HL-60 (cell line): ENCODE measurements at regions not wholly inside any gene's neighbourhood (a gene's known extent, or its start where the extent isn't known, plus 50 kb on each side); places are given as distances from the start of the nearest gene placed in this dataset.

Experiments
- GABPA ChIP-seq: IDR thresholded peaks from 2 replicates; pipeline ENCODE4 v1.6.1; 2012; ENCODE audit warnings: low read depth
- POLR2AphosphoS5 ChIP-seq: IDR thresholded peaks from 2 replicates; pipeline ENCODE4 v1.6.1; 2012; ENCODE audit warnings: low read depth
- SPI1 ChIP-seq: IDR thresholded peaks from 2 replicates; pipeline ENCODE4 v1.6.1; 2012; ENCODE audit warnings: low read depth, mild to moderate bottlenecking, borderline replicate concordance
- TF ChIP-seq, protein P1 (sequence below): IDR thresholded peaks from one replicate; pipeline ENCODE4 v1.5.1; 2011; ENCODE audit warnings: low read length, control low read depth, inconsistent platforms; ENCODE audit not compliant: insufficient read depth
- TF ChIP-seq, protein P2 (sequence below): IDR thresholded peaks from 2 replicates; pipeline ENCODE4 v1.6.1; 2012; ENCODE audit warnings: low read depth; ENCODE audit not compliant: insufficient replicate concordance

DNA sequence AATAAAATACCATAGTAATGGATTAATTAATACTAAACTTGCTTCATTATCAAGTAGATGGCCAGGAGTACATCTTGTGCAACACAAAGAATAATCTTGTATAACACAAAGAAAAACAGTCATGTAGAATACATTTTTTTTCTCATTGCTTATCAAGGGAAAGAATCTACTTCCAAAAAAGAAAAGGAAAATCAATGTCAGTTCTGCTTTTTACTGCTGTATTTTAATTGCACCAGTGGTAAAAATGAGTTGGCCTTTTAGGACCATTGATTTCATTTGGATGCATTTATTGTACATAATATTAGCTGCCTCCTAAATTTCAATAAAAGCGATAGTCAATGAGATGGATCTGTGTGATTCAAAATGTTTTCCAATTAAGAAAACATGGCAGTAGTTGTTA lies 96.9 kb upstream of the BTBD3 start:
- TF ChIP-seq GABPA (no peak), POLR2AphosphoS5 (no peak), SPI1 (peak; percentile 51)
- TF ChIP-seq, protein P1, sequence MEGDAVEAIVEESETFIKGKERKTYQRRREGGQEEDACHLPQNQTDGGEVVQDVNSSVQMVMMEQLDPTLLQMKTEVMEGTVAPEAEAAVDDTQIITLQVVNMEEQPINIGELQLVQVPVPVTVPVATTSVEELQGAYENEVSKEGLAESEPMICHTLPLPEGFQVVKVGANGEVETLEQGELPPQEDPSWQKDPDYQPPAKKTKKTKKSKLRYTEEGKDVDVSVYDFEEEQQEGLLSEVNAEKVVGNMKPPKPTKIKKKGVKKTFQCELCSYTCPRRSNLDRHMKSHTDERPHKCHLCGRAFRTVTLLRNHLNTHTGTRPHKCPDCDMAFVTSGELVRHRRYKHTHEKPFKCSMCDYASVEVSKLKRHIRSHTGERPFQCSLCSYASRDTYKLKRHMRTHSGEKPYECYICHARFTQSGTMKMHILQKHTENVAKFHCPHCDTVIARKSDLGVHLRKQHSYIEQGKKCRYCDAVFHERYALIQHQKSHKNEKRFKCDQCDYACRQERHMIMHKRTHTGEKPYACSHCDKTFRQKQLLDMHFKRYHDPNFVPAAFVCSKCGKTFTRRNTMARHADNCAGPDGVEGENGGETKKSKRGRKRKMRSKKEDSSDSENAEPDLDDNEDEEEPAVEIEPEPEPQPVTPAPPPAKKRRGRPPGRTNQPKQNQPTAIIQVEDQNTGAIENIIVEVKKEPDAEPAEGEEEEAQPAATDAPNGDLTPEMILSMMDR, result no peak
- TF ChIP-seq, protein P2, sequence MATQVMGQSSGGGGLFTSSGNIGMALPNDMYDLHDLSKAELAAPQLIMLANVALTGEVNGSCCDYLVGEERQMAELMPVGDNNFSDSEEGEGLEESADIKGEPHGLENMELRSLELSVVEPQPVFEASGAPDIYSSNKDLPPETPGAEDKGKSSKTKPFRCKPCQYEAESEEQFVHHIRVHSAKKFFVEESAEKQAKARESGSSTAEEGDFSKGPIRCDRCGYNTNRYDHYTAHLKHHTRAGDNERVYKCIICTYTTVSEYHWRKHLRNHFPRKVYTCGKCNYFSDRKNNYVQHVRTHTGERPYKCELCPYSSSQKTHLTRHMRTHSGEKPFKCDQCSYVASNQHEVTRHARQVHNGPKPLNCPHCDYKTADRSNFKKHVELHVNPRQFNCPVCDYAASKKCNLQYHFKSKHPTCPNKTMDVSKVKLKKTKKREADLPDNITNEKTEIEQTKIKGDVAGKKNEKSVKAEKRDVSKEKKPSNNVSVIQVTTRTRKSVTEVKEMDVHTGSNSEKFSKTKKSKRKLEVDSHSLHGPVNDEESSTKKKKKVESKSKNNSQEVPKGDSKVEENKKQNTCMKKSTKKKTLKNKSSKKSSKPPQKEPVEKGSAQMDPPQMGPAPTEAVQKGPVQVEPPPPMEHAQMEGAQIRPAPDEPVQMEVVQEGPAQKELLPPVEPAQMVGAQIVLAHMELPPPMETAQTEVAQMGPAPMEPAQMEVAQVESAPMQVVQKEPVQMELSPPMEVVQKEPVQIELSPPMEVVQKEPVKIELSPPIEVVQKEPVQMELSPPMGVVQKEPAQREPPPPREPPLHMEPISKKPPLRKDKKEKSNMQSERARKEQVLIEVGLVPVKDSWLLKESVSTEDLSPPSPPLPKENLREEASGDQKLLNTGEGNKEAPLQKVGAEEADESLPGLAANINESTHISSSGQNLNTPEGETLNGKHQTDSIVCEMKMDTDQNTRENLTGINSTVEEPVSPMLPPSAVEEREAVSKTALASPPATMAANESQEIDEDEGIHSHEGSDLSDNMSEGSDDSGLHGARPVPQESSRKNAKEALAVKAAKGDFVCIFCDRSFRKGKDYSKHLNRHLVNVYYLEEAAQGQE, result no peak
